Astrocyte (in vitro differentiated cells and primary cell): ENCODE measurements at regions not wholly inside any gene's neighbourhood (a gene's known extent, or its start where the extent isn't known, plus 50 kb on each side); places are given as distances from the start of the nearest gene placed in this dataset.

Experiments
- DNase-seq: peaks from one replicate; pipeline ENCODE4 v3.0.0-alpha.2; 2010; ENCODE audit warnings: low read depth
- FAIRE-seq: peaks from 2 replicates; lab custom pipeline; 2011; peaks lifted over from hg19 to GRCh38; lab: Jason Lieb, UNC
- H2AFZ ChIP-seq: 2 replicates; pipeline ENCODE4 v1.6.0; 2012; ENCODE audit warnings: low read depth, low read length, inconsistent platforms
- H3K27ac ChIP-seq: 2 replicates; pipeline ENCODE4 v1.5.1; 2011; ENCODE audit warnings: low read depth, low read length, inconsistent platforms
- H3K27me3 ChIP-seq: 2 replicates; pipeline ENCODE4 v1.6.0; 2011; ENCODE audit warnings: low read length, inconsistent platforms; ENCODE audit not compliant: insufficient read depth
- H3K36me3 ChIP-seq: 2 replicates; pipeline ENCODE4 v1.5.1; 2011; ENCODE audit warnings: low read length, inconsistent platforms; ENCODE audit not compliant: insufficient read depth
- H3K4me1 ChIP-seq: 2 replicates; pipeline ENCODE4 v1.5.1; 2011; ENCODE audit warnings: low read length, inconsistent platforms; ENCODE audit not compliant: insufficient read depth
- H3K4me2 ChIP-seq: 2 replicates; pipeline ENCODE4 v1.6.0; 2012; ENCODE audit warnings: low read length, inconsistent platforms
- H3K4me3 ChIP-seq: 2 replicates; pipeline ENCODE4 v1.5.1; 2011; ENCODE audit warnings: low read depth, mild to moderate bottlenecking, low read length, inconsistent platforms; ENCODE audit not compliant: insufficient read depth
- H3K79me2 ChIP-seq: 2 replicates; pipeline ENCODE4 v1.6.0; 2012; ENCODE audit warnings: mild to moderate bottlenecking, low read length, inconsistent platforms; ENCODE audit not compliant: insufficient read depth
- H3K9ac ChIP-seq: 2 replicates; pipeline ENCODE4 v1.6.0; 2012; ENCODE audit warnings: mild to moderate bottlenecking, low read length, inconsistent platforms
- H3K9me3 ChIP-seq: 2 replicates; pipeline ENCODE4 v1.5.1; 2012; ENCODE audit warnings: low read depth, mild to moderate bottlenecking, low read length, inconsistent platforms; ENCODE audit not compliant: insufficient read depth
- H4K20me1 ChIP-seq: 2 replicates; pipeline ENCODE4 v1.6.0; 2012; ENCODE audit warnings: low read length, inconsistent platforms; ENCODE audit not compliant: insufficient read depth
- H3K27ac Mint-ChIP-seq: one replicate; pipeline ENCODE4 v1.8.0; 2021; ENCODE audit warnings: mild to moderate bottlenecking, mixed read lengths; ENCODE audit not compliant: unreplicated experiment
- H3K27me3 Mint-ChIP-seq: one replicate; pipeline ENCODE4 v1.8.0; 2021; ENCODE audit warnings: low read depth, mixed read lengths; ENCODE audit not compliant: unreplicated experiment
- H3K36me3 Mint-ChIP-seq: one replicate; pipeline ENCODE4 v1.8.0; 2021; ENCODE audit warnings: low read depth, mixed read lengths; ENCODE audit not compliant: unreplicated experiment
- H3K4me1 Mint-ChIP-seq: one replicate; pipeline ENCODE4 v1.8.0; 2021; ENCODE audit warnings: low read depth, mixed read lengths; ENCODE audit not compliant: unreplicated experiment
- H3K4me3 Mint-ChIP-seq: one replicate; pipeline ENCODE4 v1.8.0; 2021; ENCODE audit warnings: mild to moderate bottlenecking, moderate library complexity, mixed read lengths; ENCODE audit not compliant: unreplicated experiment
- H3K9me3 Mint-ChIP-seq: one replicate; pipeline ENCODE4 v1.8.0; 2021; ENCODE audit warnings: mild to moderate bottlenecking, mixed read lengths; ENCODE audit not compliant: unreplicated experiment
- EZH2 ChIP-seq: IDR thresholded peaks from 2 replicates; pipeline ENCODE4 v1.6.1; 2012; ENCODE audit warnings: mild to moderate bottlenecking, low read length, inconsistent platforms; ENCODE audit not compliant: insufficient read depth
- TF ChIP-seq, protein P1 (sequence below): IDR thresholded peaks from 2 replicates; pipeline ENCODE4 v1.5.1; 2011; ENCODE audit warnings: low read depth, mild to moderate bottlenecking, inconsistent platforms, low read length, moderate library complexity; ENCODE audit not compliant: insufficient read depth

DNA sequence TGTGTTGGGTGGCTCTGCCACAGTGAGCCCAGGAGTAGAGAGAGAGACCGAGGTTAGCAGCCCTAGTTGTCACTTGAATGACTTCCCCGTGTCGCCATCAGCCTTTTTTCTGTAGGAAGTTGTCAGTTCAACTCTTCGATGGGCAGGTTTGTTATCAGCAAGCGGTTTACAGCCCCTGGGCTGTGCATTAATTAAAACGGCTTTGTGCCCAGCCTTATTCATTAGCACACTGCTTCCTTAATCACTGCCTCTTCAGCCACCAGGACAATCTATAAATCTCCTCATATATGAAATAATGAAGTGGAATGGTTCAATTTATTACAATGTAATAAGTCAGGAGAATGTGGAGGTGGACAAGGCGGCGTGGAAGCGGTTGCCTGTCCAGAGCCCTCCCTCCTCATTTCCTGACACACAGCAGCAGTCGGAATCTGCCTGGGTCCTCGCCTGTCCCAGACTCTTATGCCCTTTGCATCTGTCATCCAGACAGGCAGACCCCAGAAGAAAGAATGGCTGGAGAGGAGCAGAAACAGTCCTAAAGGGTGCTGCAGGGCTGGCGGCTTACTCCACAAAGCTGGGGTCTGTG is 122.4 kb upstream of the OPCML start:
- no peak overlapping the region for H3K4me3 Mint-ChIP-seq
- H3K4me1 Mint-ChIP-seq, result peaks cover 13% of the 10 kb centered on the region
- no peak overlapping the region for H3K27ac Mint-ChIP-seq
- H4K20me1 ChIP-seq, result no peaks in the 10 kb centered on the region
- peaks cover 6% of the 10 kb centered on the region for H3K9me3 Mint-ChIP-seq
- H3K27ac ChIP-seq, result no peak overlapping the region
- no peak for DNase-seq
- H3K9me3 ChIP-seq, result no peaks in the 10 kb centered on the region
- TF ChIP-seq, protein P1, sequence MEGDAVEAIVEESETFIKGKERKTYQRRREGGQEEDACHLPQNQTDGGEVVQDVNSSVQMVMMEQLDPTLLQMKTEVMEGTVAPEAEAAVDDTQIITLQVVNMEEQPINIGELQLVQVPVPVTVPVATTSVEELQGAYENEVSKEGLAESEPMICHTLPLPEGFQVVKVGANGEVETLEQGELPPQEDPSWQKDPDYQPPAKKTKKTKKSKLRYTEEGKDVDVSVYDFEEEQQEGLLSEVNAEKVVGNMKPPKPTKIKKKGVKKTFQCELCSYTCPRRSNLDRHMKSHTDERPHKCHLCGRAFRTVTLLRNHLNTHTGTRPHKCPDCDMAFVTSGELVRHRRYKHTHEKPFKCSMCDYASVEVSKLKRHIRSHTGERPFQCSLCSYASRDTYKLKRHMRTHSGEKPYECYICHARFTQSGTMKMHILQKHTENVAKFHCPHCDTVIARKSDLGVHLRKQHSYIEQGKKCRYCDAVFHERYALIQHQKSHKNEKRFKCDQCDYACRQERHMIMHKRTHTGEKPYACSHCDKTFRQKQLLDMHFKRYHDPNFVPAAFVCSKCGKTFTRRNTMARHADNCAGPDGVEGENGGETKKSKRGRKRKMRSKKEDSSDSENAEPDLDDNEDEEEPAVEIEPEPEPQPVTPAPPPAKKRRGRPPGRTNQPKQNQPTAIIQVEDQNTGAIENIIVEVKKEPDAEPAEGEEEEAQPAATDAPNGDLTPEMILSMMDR, result no peak
- TF ChIP-seq EZH2, result no peak
- no peak overlapping the region for H3K9ac ChIP-seq
- peaks cover 31% of the 10 kb centered on the region for H3K27me3 Mint-ChIP-seq
- H3K27me3 ChIP-seq, result no peaks in the 10 kb centered on the region
- H2AFZ ChIP-seq, result no peak overlapping the region
- no peaks in the 10 kb centered on the region for H3K36me3 Mint-ChIP-seq
- no peaks in the 10 kb centered on the region for H3K4me1 ChIP-seq
- no peak for FAIRE-seq
- no peaks in the 10 kb centered on the region for H3K36me3 ChIP-seq
- no peak overlapping the region for H3K4me3 ChIP-seq
- H3K4me2 ChIP-seq, result no peak overlapping the region
- no peaks in the 10 kb centered on the region for H3K79me2 ChIP-seq

GRCh38 chr11:133653336-133653735 is 121.0 kb upstream of the OPCML start:
- TF ChIP-seq, protein P1, result no peak
- no peak for TF ChIP-seq EZH2
- H3K27me3 Mint-ChIP-seq, result peaks cover 36% of the 10 kb centered on the region
- H3K9me3 Mint-ChIP-seq, result peaks cover 6% of the 10 kb centered on the region
- H2AFZ ChIP-seq, result no peak overlapping the region
- no peaks in the 10 kb centered on the region for H3K36me3 ChIP-seq
- no peak overlapping the region for H3K27ac ChIP-seq
- no peak overlapping the region for H3K4me3 ChIP-seq
- DNase-seq (no peak), FAIRE-seq (no peak)
- no peaks in the 10 kb centered on the region for H3K79me2 ChIP-seq
- peaks cover 4% of the 10 kb centered on the region for H3K4me1 Mint-ChIP-seq
- H3K9ac ChIP-seq, result no peak overlapping the region
- no peak overlapping the region for H3K4me2 ChIP-seq
- no peaks in the 10 kb centered on the region for H4K20me1 ChIP-seq
- no peak overlapping the region for H3K27ac Mint-ChIP-seq
- no peaks in the 10 kb centered on the region for H3K27me3 ChIP-seq
- no peaks in the 10 kb centered on the region for H3K4me1 ChIP-seq
- no peak overlapping the region for H3K4me3 Mint-ChIP-seq
- H3K36me3 Mint-ChIP-seq, result no peaks in the 10 kb centered on the region
- H3K9me3 ChIP-seq, result no peaks in the 10 kb centered on the region

GRCh38 chr11:133650082-133650481 is 117.8 kb upstream of the OPCML start:
- Mint-ChIP-seq H3K9me3 (peaks cover 3% of the 10 kb centered on the region), H3K4me1 (no peaks in the 10 kb centered on the region), H3K4me3 (no peak overlapping the region), H3K27ac (no peak overlapping the region), H3K36me3 (no peaks in the 10 kb centered on the region), H3K27me3 (peaks cover 24% of the 10 kb centered on the region)
- TF ChIP-seq, protein P1, result no peak
- TF ChIP-seq EZH2, result no peak
- Histone ChIP-seq H3K27ac (no peak overlapping the region), H3K9me3 (no peaks in the 10 kb centered on the region), H3K9ac (no peak overlapping the region), H4K20me1 (no peaks in the 10 kb centered on the region), H3K79me2 (no peaks in the 10 kb centered on the region), H2AFZ (no peak overlapping the region), H3K4me3 (no peak overlapping the region), H3K27me3 (no peaks in the 10 kb centered on the region), H3K36me3 (no peaks in the 10 kb centered on the region), H3K4me2 (no peak overlapping the region), H3K4me1 (no peaks in the 10 kb centered on the region)
- FAIRE-seq (no peak), DNase-seq (no peak)
